Mucosa of descending colon (tissue), 3 donors: ENCODE measurements at regions not wholly inside any gene's neighbourhood (a gene's known extent, or its start where the extent isn't known, plus 50 kb on each side); places are given as distances from the start of the nearest gene placed in this dataset.

Source experiments
- ATAC-seq: fragments of 200-7000 bp; cut with Tn5 transposase; one replicate; pipeline ENCODE4 v1.9.1; 2020; ENCODE audit warnings: mild to moderate bottlenecking, moderate library complexity
- DNase-seq, 3 donors: peaks; one replicate each; pipeline ENCODE4 v3.0.0-alpha.2; 2020
- H3K36me3 ChIP-seq: fragments of 200-600 bp; one replicate; pipeline ENCODE4 v1.8.0; 2021; ENCODE audit warnings: low read depth, mild to moderate bottlenecking
- H3K4me1 ChIP-seq: fragments of 200-600 bp; one replicate; pipeline ENCODE4 v1.8.0; 2021; ENCODE audit warnings: low read depth, mild to moderate bottlenecking
- H3K4me3 ChIP-seq: fragments of 200-600 bp; one replicate; pipeline ENCODE4 v1.8.0; 2021; ENCODE audit warnings: mild to moderate bottlenecking
- H3K9me3 ChIP-seq: fragments of 200-600 bp; one replicate; pipeline ENCODE4 v1.8.0; 2021; ENCODE audit warnings: mild to moderate bottlenecking
- CTCF ChIP-seq: fragments of 200-600 bp; IDR thresholded peaks from one replicate; pipeline ENCODE4 v1.8.0; 2022; ENCODE audit warnings: antibody characterized with exemption, mild to moderate bottlenecking
- intact Hi-C, 2 donors: fragments of 100-400 bp; cut with DNase I in 1 of 2; cut with micrococcal nuclease in 1 of 2; formaldehyde crosslinking; loops; one replicate each; pipeline versions ENCODE4 v1.11.0 to v1.11.1; 2022; cut with DNase I, micrococcal nuclease
- donor health status: DM: no; HTN: no; CAD: no; lungs with moderate emphysema.
- donor health status: DM: no; HTN: no; CAD: no.
- donor health status: DM: no; HTN: yes; CAD: no.

- Histone ChIP-seq H3K4me1 (no peaks in the 10 kb centered on the region), H3K4me3 (no peak overlapping the region), H3K36me3 (no peaks in the 10 kb centered on the region), H3K9me3 (no peaks in the 10 kb centered on the region)
- DNase-seq (no peak), ATAC-seq (no peak)
- no peak for TF ChIP-seq CTCF
- intact Hi-C loops: no loop called here
Observed at GRCh38 chr16:48907906-48908634, 298.1 kb upstream of the N4BP1 start.

- no peak overlapping the region for H3K4me3 ChIP-seq
- no peaks in the 10 kb centered on the region for H3K4me1 ChIP-seq
- ATAC-seq (no peak), DNase-seq (no peak)
- no peaks in the 10 kb centered on the region for H3K36me3 ChIP-seq
- intact Hi-C loops: no loop called here
- TF ChIP-seq CTCF: no peak
- no peaks in the 10 kb centered on the region for H3K9me3 ChIP-seq
Observed at GRCh38 chr16:48905632-48906505, 295.9 kb upstream of the N4BP1 start.

GRCh38 chr16:48904333-48904732, 294.4 kb upstream of the N4BP1 start:
- no peaks in the 10 kb centered on the region for H3K36me3 ChIP-seq
- intact Hi-C loops: no loop called here
- TF ChIP-seq CTCF: no peak
- H3K4me3 ChIP-seq: no peak overlapping the region
- H3K9me3 ChIP-seq: no peaks in the 10 kb centered on the region
- DNase-seq (no peak), ATAC-seq (no peak)
- H3K4me1 ChIP-seq: no peaks in the 10 kb centered on the region

GRCh38 chr16:48903039-48903438, 293.1 kb upstream of the N4BP1 start:
- H3K9me3 ChIP-seq: no peaks in the 10 kb centered on the region
- H3K4me3 ChIP-seq: no peak overlapping the region
- DNase-seq: no peak
- no peaks in the 10 kb centered on the region for H3K4me1 ChIP-seq
- no peak for ATAC-seq
- no peaks in the 10 kb centered on the region for H3K36me3 ChIP-seq
- intact Hi-C loops: no loop called here
- TF ChIP-seq CTCF: no peak

GRCh38 chr16:48901712-48902374, 291.9 kb upstream of the N4BP1 start:
- H3K4me1 ChIP-seq: no peaks in the 10 kb centered on the region
- ATAC-seq: no peak
- intact Hi-C loops: no loop called here
- no peak overlapping the region for H3K4me3 ChIP-seq
- no peak for DNase-seq
- H3K9me3 ChIP-seq: no peaks in the 10 kb centered on the region
- no peak for TF ChIP-seq CTCF
- no peaks in the 10 kb centered on the region for H3K36me3 ChIP-seq
